ENCODE measurements at regions not wholly inside any gene's neighbourhood (a gene's known extent, or its start where the extent isn't known, plus 50 kb on each side); places are given as distances from the start of the nearest gene placed in this dataset.

- no peak for TF ChIP-seq CTCF (IDR thresholded peaks at IDR 0.05)
- no peak for TF ChIP-seq POLR2A (IDR thresholded peaks at IDR 0.05)
Measured at GRCh38 chr14:65901595-65901994, 489.1 kb downstream of the FUT8 start.
